Ascending aorta (tissue), 2 donors: ENCODE measurements at regions not wholly inside any gene's neighbourhood (a gene's known extent, or its start where the extent isn't known, plus 50 kb on each side); places are given as distances from the start of the nearest gene placed in this dataset.

Source experiments
- DNase-seq, 2 donors: peaks; one replicate each; pipeline ENCODE4 v3.0.0-alpha.2; 2019; ENCODE audit warnings: low spot score in 2 of 2
- H3K27ac ChIP-seq, 2 donors: fragments of 200-600 bp; sonication (generic); one replicate each; pipeline ENCODE4 v1.5.1; 2016 to 2017; ENCODE audit warnings: mild to moderate bottlenecking in 1 of 2
- H3K27me3 ChIP-seq: fragments of 200-600 bp; sonication (generic); one replicate; pipeline ENCODE4 v1.5.1; 2017
- H3K36me3 ChIP-seq, 2 donors: fragments of 200-600 bp; sonication (generic); one replicate each; pipeline ENCODE4 v1.5.1; 2016
- H3K4me1 ChIP-seq, 2 donors: fragments of 200-600 bp; sonication (generic); one replicate each; pipeline ENCODE4 v1.5.1; 2016 to 2017; ENCODE audit warnings: mild to moderate bottlenecking in 1 of 2
- H3K4me3 ChIP-seq, 2 donors: fragments of 200-600 bp; sonication (generic); one replicate each; pipeline ENCODE4 v1.5.1; 2016 to 2017; ENCODE audit warnings: mild to moderate bottlenecking in 1 of 2
- H3K9me3 ChIP-seq, 2 donors: fragments of 200-600 bp; sonication (generic); one replicate each; pipeline ENCODE4 v1.5.1; 2016
- CTCF ChIP-seq, 3 experiments: fragments of 200-600 bp in 2 of 3; fragments of 450-650 bp in 1 of 3; sonication (generic) in 2 of 3; IDR thresholded peaks; one replicate each; pipeline ENCODE4 v1.5.1; 2016 to 2019; ENCODE audit warnings: antibody characterized with exemption in 3 of 3, mild to moderate bottlenecking in 1 of 3, moderate library complexity in 1 of 3
- intact Hi-C: fragments of 100-400 bp; cut with DNase I; formaldehyde crosslinking; loops from one replicate; pipeline ENCODE4 v1.15.1; 2023

- no peak for TF ChIP-seq CTCF (IDR thresholded peaks at IDR 0.05)
- Histone ChIP-seq H3K4me3 (no peak overlapping the region), H3K9me3 (no peaks in the 10 kb centered on the region), H3K27ac (no peak overlapping the region), H3K27me3 (no peaks in the 10 kb centered on the region), H3K4me1 (no peaks in the 10 kb centered on the region), H3K36me3 (peaks cover 0 to 4% of the 10 kb centered on the region in 2 donors)
- no peak for DNase-seq
- intact Hi-C loops = no loop called here
Measured at GRCh38 chr1:232428036-232428645, 201.8 kb downstream of the SIPA1L2 start.

DNA sequence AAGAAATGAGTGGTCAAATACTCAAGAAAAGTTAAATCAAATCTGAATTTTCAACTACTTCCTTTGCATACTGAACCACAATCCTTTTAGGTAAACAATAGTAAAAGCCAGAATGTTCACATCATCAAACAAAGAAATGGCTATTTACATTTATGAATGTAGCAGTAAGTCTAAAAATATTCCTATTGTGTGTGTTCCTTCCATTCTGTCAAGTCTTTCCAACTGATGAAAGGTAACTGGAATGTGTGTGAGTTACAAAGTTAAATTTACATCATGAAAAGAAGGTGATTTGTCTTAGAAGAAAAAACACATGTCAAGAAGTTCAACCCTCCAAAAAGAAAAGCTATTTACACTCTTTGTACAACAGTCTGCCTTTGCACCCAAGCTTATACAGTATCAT, 203.1 kb downstream of the SIPA1L2 start:
- Histone ChIP-seq H3K36me3 (peaks cover 0 to 4% of the 10 kb centered on the region in 2 donors), H3K27me3 (no peaks in the 10 kb centered on the region), H3K9me3 (no peaks in the 10 kb centered on the region), H3K4me1 (no peaks in the 10 kb centered on the region), H3K27ac (no peak overlapping the region), H3K4me3 (no peak overlapping the region)
- no peak for TF ChIP-seq CTCF (IDR thresholded peaks at IDR 0.05)
- no peak for DNase-seq
- intact Hi-C loops = no loop called here

DNA sequence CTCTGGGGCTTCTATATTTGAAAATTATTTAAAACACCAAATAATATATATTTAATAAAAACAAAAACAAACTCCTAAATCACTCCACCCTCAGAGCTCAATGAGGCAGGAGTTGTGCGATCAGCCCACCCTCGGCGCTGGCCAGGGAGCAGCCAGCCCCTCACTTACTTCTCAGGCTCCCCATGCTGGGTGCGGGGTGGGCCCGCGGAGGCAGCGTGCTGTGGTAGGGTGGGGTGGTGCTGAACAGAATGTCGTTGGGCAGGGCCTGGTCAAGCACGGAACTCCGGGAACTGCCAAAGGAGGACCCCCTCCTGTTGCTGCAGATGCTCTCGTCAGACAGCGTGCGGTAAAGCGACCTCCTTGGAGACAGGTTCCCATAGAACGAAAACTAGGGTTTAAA, 204.5 kb downstream of the SIPA1L2 start:
- intact Hi-C loops = no loop called here
- no peak overlapping the region for H3K27ac ChIP-seq
- TF ChIP-seq CTCF (IDR thresholded peaks at IDR 0.05) = no peak
- H3K36me3 ChIP-seq = peaks cover 0 to 4% of the 10 kb centered on the region in 2 donors
- H3K4me1 ChIP-seq = no peaks in the 10 kb centered on the region
- no peaks in the 10 kb centered on the region for H3K9me3 ChIP-seq
- no peak for DNase-seq
- no peaks in the 10 kb centered on the region for H3K27me3 ChIP-seq
- no peak overlapping the region for H3K4me3 ChIP-seq

DNA sequence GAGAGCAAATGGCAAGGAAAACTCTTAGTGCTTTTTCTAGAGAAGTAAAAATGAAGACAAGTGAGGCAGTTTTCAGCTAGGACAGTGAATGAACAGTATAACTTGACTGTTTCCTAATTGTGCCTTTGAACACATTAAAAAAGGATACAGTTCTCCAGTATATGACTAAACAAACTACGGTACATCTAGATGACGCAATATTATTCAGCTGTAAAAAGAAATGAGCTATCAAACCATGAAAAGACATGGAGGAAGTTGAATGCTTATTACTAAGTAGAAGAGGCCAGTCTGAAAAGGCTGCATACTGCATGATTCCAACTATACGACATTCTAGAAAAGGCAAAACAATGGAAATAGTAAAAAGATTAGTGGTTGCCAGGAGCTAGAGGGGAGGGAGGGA, 206.3 kb downstream of the SIPA1L2 start:
- Histone ChIP-seq H3K9me3 (no peaks in the 10 kb centered on the region), H3K27me3 (no peaks in the 10 kb centered on the region), H3K36me3 (peaks cover 0 to 4% of the 10 kb centered on the region in 2 donors), H3K4me1 (no peaks in the 10 kb centered on the region), H3K4me3 (no peak overlapping the region), H3K27ac (no peak overlapping the region)
- TF ChIP-seq CTCF (IDR thresholded peaks at IDR 0.05) = no peak
- DNase-seq = no peak
- intact Hi-C loops = no loop called here

DNA sequence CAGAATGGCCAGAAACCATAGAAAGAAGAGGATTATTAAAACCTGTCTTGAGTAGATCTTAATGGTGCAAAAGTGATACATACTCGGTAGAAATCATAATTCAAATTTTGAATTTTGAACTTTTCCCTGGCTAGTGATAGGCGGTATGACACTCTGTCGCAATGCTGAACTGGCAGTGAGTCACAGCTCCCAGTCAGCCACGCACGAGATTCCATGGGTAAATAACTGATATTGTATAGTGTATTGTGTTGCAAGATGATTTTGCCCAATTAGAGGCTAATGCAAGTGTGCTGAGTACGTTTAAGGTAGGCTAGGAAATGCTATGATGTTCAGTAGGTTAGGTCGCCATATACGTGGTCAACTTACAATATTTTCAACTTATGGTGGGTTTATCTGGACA, 207.0 kb downstream of the SIPA1L2 start:
- no peak for TF ChIP-seq CTCF (IDR thresholded peaks at IDR 0.05)
- no peak overlapping the region for H3K27ac ChIP-seq
- DNase-seq = no peak
- H3K4me1 ChIP-seq = no peaks in the 10 kb centered on the region
- peaks cover 0 to 2% of the 10 kb centered on the region in 2 donors for H3K36me3 ChIP-seq
- intact Hi-C loops = no loop called here
- H3K27me3 ChIP-seq = no peaks in the 10 kb centered on the region
- no peak overlapping the region for H3K4me3 ChIP-seq
- H3K9me3 ChIP-seq = no peaks in the 10 kb centered on the region

DNA sequence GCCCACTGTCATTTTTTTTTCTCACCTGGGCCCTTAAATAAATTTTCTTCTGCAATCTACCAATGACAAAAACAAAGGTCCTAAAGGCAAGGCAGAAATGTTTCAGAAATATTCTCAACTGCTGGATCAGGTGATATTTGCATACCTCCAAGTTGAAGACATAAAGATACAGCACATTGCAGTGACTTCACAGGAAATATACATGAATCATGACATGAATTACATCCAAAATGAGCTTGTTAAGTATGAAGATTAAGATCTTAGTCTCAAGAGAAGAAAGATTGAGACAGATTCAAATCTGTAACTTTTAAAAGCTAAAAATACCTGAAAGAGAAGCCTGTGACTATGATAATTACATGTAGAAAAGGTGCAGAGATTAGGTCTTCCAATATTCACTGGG, 207.8 kb downstream of the SIPA1L2 start:
- Histone ChIP-seq H3K4me3 (no peak overlapping the region), H3K27me3 (no peaks in the 10 kb centered on the region), H3K9me3 (no peaks in the 10 kb centered on the region), H3K36me3 (no peaks in the 10 kb centered on the region), H3K27ac (no peak overlapping the region), H3K4me1 (no peaks in the 10 kb centered on the region)
- TF ChIP-seq CTCF (IDR thresholded peaks at IDR 0.05) = no peak
- no peak for DNase-seq
- intact Hi-C loops = no loop called here
